Neural cell (in vitro differentiated cells): ENCODE measurements at regions not wholly inside any gene's neighbourhood (a gene's known extent, or its start where the extent isn't known, plus 50 kb on each side); places are given as distances from the start of the nearest gene placed in this dataset.

Experiments
- H2AFZ ChIP-seq: fragments of 200-600, 300-800 bp; sonication (generic), shearing (Covaris generic); 2 replicates; pipeline ENCODE4 v1.6.0; 2014; ENCODE audit warnings: low read depth, mild to moderate bottlenecking, antibody characterized with exemption, low read length, moderate library complexity
- H3F3A ChIP-seq: fragments of 200-600 bp; shearing (Covaris generic); 2 replicates; pipeline ENCODE4 v1.6.1; 2016; ENCODE audit warnings: mild to moderate bottlenecking, moderate library complexity, mixed read lengths, antibody characterized with exemption, low read length; ENCODE audit not compliant: insufficient read depth, poor library complexity, severe bottlenecking
- H3K27ac ChIP-seq: fragments of 200-600, 300-800 bp; sonication (generic), shearing (Covaris generic); 2 replicates; pipeline ENCODE4 v1.5.1; 2014; ENCODE audit warnings: mild to moderate bottlenecking, low read length, moderate library complexity
- H3K27me3 ChIP-seq: fragments of 300-800, 200-600 bp; sonication (generic), shearing (Covaris generic); 2 replicates; pipeline ENCODE4 v1.6.0; 2014; ENCODE audit warnings: mild to moderate bottlenecking, low read depth, low read length, moderate library complexity; ENCODE audit not compliant: insufficient read depth
- H3K36me3 ChIP-seq: fragments of 300-800, 200-600 bp; sonication (generic), shearing (Covaris generic); 2 replicates; pipeline ENCODE4 v1.5.1; 2014; ENCODE audit warnings: mild to moderate bottlenecking, antibody characterized with exemption, low read length, moderate library complexity; ENCODE audit not compliant: insufficient read depth
- H3K4me2 ChIP-seq: fragments of 300-800, 200-600 bp; sonication (generic), shearing (Covaris generic); 2 replicates; pipeline ENCODE4 v1.6.0; 2014; ENCODE audit warnings: mild to moderate bottlenecking, low read length
- H3K4me3 ChIP-seq: fragments of 300-800, 200-600 bp; sonication (generic), shearing (Covaris generic); 2 replicates; pipeline ENCODE4 v1.5.1; 2014; ENCODE audit warnings: mild to moderate bottlenecking, low read length, moderate library complexity
- H3K79me2 ChIP-seq: fragments of 200-600 bp; shearing (Covaris generic); replicated peaks from 2 replicates; pipeline ENCODE4 v1.6.0; 2014; ENCODE audit warnings: mild to moderate bottlenecking, low read length, moderate library complexity; ENCODE audit not compliant: insufficient read depth
- H3K9ac ChIP-seq: fragments of 300-800, 200-600 bp; sonication (generic), shearing (Covaris generic); 2 replicates; pipeline ENCODE4 v1.6.1; 2016; ENCODE audit warnings: mild to moderate bottlenecking, low read length, mixed read lengths
- H3K9me2 ChIP-seq: fragments of 200-600 bp; shearing (Covaris generic); 2 replicates; pipeline ENCODE4 v1.6.1; 2016; ENCODE audit warnings: mild to moderate bottlenecking, low read length, mixed read lengths; ENCODE audit not compliant: insufficient read depth
- H3K9me3 ChIP-seq: fragments of 200-600, 300-800 bp; sonication (generic), shearing (Covaris generic); 2 replicates; pipeline ENCODE4 v1.6.1; 2016; ENCODE audit warnings: mild to moderate bottlenecking, mixed run types, low read length, moderate library complexity, mixed read lengths
- H4K20me1 ChIP-seq: fragments of 200-600 bp; shearing (Covaris generic); 2 replicates; pipeline ENCODE4 v1.6.1; 2016; ENCODE audit warnings: mild to moderate bottlenecking, mixed run types; ENCODE audit not compliant: insufficient read depth
- EP300 ChIP-seq: fragments of 450-650 bp; conservative IDR thresholded peaks from 2 replicates; pipeline ENCODE4 v1.6.1; 2014; ENCODE audit warnings: antibody characterized with exemption, mild to moderate bottlenecking, moderate library complexity; ENCODE audit not compliant: poor library complexity, severe bottlenecking
- EZH2 ChIP-seq: fragments of 200-600, 300-800 bp; shearing (Covaris generic), sonication (generic); IDR thresholded peaks from 2 replicates; pipeline ENCODE4 v1.6.1; 2014; ENCODE audit warnings: antibody characterized with exemption, low read length, borderline replicate concordance, mild to moderate bottlenecking; ENCODE audit not compliant: insufficient read depth, poor library complexity, severe bottlenecking
- MXI1 ChIP-seq: fragments of 450-650 bp; conservative IDR thresholded peaks from 2 replicates; pipeline ENCODE4 v1.6.1; 2014; ENCODE audit warnings: antibody characterized with exemption, mild to moderate bottlenecking; ENCODE audit not compliant: poor library complexity, severe bottlenecking
- POLR2AphosphoS5 ChIP-seq: IDR thresholded peaks from 2 replicates; pipeline ENCODE4 v1.6.1; 2012
- RAD21 ChIP-seq: fragments of 450-650 bp; conservative IDR thresholded peaks from 2 replicates; pipeline ENCODE4 v1.6.1; 2014; ENCODE audit warnings: antibody characterized with exemption, mild to moderate bottlenecking, moderate library complexity
- REST ChIP-seq: IDR thresholded peaks from 2 replicates; pipeline ENCODE4 v1.6.1; 2012; ENCODE audit warnings: borderline replicate concordance
- SMC3 ChIP-seq: fragments of 450-650 bp; conservative IDR thresholded peaks from 2 replicates; pipeline ENCODE4 v1.6.1; 2014; ENCODE audit warnings: antibody characterized with exemption, mild to moderate bottlenecking, moderate library complexity; ENCODE audit not compliant: poor library complexity
- TAF1 ChIP-seq: IDR thresholded peaks from 2 replicates; pipeline ENCODE4 v1.6.1; 2012; ENCODE audit warnings: low read depth
- TF ChIP-seq, protein P1 (sequence below): fragments of 450-650 bp; IDR thresholded peaks from 2 replicates; pipeline ENCODE4 v1.5.1; 2014; ENCODE audit warnings: antibody characterized with exemption, mild to moderate bottlenecking, moderate library complexity; ENCODE audit not compliant: poor library complexity, severe bottlenecking

GRCh38 chr7:50953820-50954219, 171.1 kb upstream of the GRB10 start:
- no peaks in the 10 kb centered on the region for H3K9me2 ChIP-seq
- no peak overlapping the region for H3K27ac ChIP-seq
- no peak overlapping the region for H3K9ac ChIP-seq
- H3K27me3 ChIP-seq, result no peaks in the 10 kb centered on the region
- H3K4me3 ChIP-seq, result no peak overlapping the region
- no peak overlapping the region for H2AFZ ChIP-seq
- no peaks in the 10 kb centered on the region for H3K79me2 ChIP-seq
- no peaks in the 10 kb centered on the region for H4K20me1 ChIP-seq
- no peak overlapping the region for H3K4me2 ChIP-seq
- H3K36me3 ChIP-seq, result no peaks in the 10 kb centered on the region
- TF ChIP-seq REST (no peak), EZH2 (no peak), SMC3 (no peak), TAF1 (no peak), EP300 (no peak), RAD21 (no peak), MXI1 (no peak), POLR2AphosphoS5 (no peak)
- TF ChIP-seq, protein P1, sequence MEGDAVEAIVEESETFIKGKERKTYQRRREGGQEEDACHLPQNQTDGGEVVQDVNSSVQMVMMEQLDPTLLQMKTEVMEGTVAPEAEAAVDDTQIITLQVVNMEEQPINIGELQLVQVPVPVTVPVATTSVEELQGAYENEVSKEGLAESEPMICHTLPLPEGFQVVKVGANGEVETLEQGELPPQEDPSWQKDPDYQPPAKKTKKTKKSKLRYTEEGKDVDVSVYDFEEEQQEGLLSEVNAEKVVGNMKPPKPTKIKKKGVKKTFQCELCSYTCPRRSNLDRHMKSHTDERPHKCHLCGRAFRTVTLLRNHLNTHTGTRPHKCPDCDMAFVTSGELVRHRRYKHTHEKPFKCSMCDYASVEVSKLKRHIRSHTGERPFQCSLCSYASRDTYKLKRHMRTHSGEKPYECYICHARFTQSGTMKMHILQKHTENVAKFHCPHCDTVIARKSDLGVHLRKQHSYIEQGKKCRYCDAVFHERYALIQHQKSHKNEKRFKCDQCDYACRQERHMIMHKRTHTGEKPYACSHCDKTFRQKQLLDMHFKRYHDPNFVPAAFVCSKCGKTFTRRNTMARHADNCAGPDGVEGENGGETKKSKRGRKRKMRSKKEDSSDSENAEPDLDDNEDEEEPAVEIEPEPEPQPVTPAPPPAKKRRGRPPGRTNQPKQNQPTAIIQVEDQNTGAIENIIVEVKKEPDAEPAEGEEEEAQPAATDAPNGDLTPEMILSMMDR, result no peak
- H3F3A ChIP-seq, result no peaks in the 10 kb centered on the region
- no peaks in the 10 kb centered on the region for H3K9me3 ChIP-seq

DNA sequence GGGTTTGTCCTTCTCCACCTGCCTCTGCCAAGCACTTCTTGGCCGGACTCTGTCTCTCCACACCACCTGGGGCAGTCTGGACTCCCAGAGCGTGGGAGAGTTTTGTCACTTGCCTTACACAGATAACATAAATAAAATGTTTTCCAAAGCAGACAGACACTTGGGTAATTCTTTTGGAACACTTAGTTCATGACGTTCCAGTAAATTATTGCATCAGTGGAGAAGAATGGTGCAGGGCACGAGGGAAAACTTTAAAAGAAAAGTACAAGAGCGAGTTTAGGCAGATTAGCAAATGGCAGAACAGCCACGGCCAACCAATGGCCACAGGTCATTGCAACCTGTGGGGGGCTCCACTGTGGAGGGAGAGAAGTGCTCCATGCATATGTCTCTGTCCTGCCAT, 170.6 kb upstream of the GRB10 start:
- H3K27me3 ChIP-seq, result no peaks in the 10 kb centered on the region
- H3K4me2 ChIP-seq, result no peak overlapping the region
- TF ChIP-seq EP300 (no peak), POLR2AphosphoS5 (no peak), RAD21 (no peak), MXI1 (no peak), SMC3 (no peak), EZH2 (no peak), REST (no peak), TAF1 (no peak)
- TF ChIP-seq, protein P1, result no peak

More for the DNA sequence above, 170.6 kb upstream of the GRB10 start:
- no peaks in the 10 kb centered on the region for H4K20me1 ChIP-seq
- H3K79me2 ChIP-seq, result no peaks in the 10 kb centered on the region
- no peaks in the 10 kb centered on the region for H3F3A ChIP-seq
- H3K9ac ChIP-seq, result no peak overlapping the region
- no peaks in the 10 kb centered on the region for H3K9me2 ChIP-seq
- no peaks in the 10 kb centered on the region for H3K9me3 ChIP-seq
- H3K4me3 ChIP-seq, result no peak overlapping the region
- no peak overlapping the region for H2AFZ ChIP-seq
- no peaks in the 10 kb centered on the region for H3K36me3 ChIP-seq
- H3K27ac ChIP-seq, result no peak overlapping the region
